Endothelial cell (in vitro differentiated cells): ENCODE measurements at regions not wholly inside any gene's neighbourhood (a gene's known extent, or its start where the extent isn't known, plus 50 kb on each side); places are given as distances from the start of the nearest gene placed in this dataset.

Source experiments
- DNase-seq: peaks from one replicate; pipeline ENCODE4 v3.0.0; 2021; ENCODE audit warnings: low spot score
- H3K27ac Mint-ChIP-seq: one replicate; pipeline ENCODE4 v1.8.0; 2021; ENCODE audit warnings: mixed read lengths, inconsistent platforms; ENCODE audit not compliant: unreplicated experiment
- H3K27me3 Mint-ChIP-seq: one replicate; pipeline ENCODE4 v1.8.0; 2021; ENCODE audit warnings: mild to moderate bottlenecking, moderate library complexity, mixed read lengths, inconsistent platforms; ENCODE audit not compliant: unreplicated experiment
- H3K36me3 Mint-ChIP-seq: one replicate; pipeline ENCODE4 v1.8.0; 2021; ENCODE audit warnings: mild to moderate bottlenecking, low read depth, mixed read lengths, inconsistent platforms; ENCODE audit not compliant: unreplicated experiment
- H3K4me1 Mint-ChIP-seq: one replicate; pipeline ENCODE4 v1.8.0; 2021; ENCODE audit warnings: mild to moderate bottlenecking, mixed read lengths, inconsistent platforms; ENCODE audit not compliant: unreplicated experiment
- H3K4me3 Mint-ChIP-seq: one replicate; pipeline ENCODE4 v1.8.0; 2021; ENCODE audit warnings: mild to moderate bottlenecking, mixed read lengths, inconsistent platforms; ENCODE audit not compliant: unreplicated experiment
- H3K9me3 Mint-ChIP-seq: one replicate; pipeline ENCODE4 v1.8.0; 2021; ENCODE audit warnings: mixed read lengths, inconsistent platforms; ENCODE audit not compliant: unreplicated experiment
- CTCF ChIP-seq: fragments of 200-600 bp; sonication (generic); IDR thresholded peaks from one replicate; pipeline ENCODE4 v1.5.0; 2021; ENCODE audit warnings: antibody characterized with exemption; ENCODE audit not compliant: unreplicated experiment

- no peak overlapping the region for H3K27ac Mint-ChIP-seq
- no peak overlapping the region for H3K4me3 Mint-ChIP-seq
- H3K4me1 Mint-ChIP-seq: no peaks in the 10 kb centered on the region
- peaks cover 1% of the 10 kb centered on the region for H3K27me3 Mint-ChIP-seq
- no peaks in the 10 kb centered on the region for H3K9me3 Mint-ChIP-seq
- no peak for DNase-seq
- no peaks in the 10 kb centered on the region for H3K36me3 Mint-ChIP-seq
- no peak for TF ChIP-seq CTCF
These were observed 133.1 kb downstream of the IDS start for GRCh38 chrX:149371986-149372385.

- H3K27ac Mint-ChIP-seq: no peak overlapping the region
- peaks cover 1% of the 10 kb centered on the region for H3K27me3 Mint-ChIP-seq
- H3K9me3 Mint-ChIP-seq: no peaks in the 10 kb centered on the region
- no peak for TF ChIP-seq CTCF
- no peaks in the 10 kb centered on the region for H3K4me1 Mint-ChIP-seq
- no peak for DNase-seq
- no peaks in the 10 kb centered on the region for H3K36me3 Mint-ChIP-seq
- no peak overlapping the region for H3K4me3 Mint-ChIP-seq
These were observed 135.0 kb downstream of the IDS start for GRCh38 chrX:149370097-149370496.

GRCh38 chrX:149365552-149365951 lies 139.6 kb downstream of the IDS start:
- no peak overlapping the region for H3K4me3 Mint-ChIP-seq
- no peak for DNase-seq
- H3K27me3 Mint-ChIP-seq: peaks cover 1% of the 10 kb centered on the region
- H3K27ac Mint-ChIP-seq: no peak overlapping the region
- H3K4me1 Mint-ChIP-seq: no peaks in the 10 kb centered on the region
- TF ChIP-seq CTCF: no peak
- no peaks in the 10 kb centered on the region for H3K9me3 Mint-ChIP-seq
- H3K36me3 Mint-ChIP-seq: no peaks in the 10 kb centered on the region

GRCh38 chrX:149365061-149365460 lies 140.0 kb downstream of the IDS start:
- no peak for DNase-seq
- Mint-ChIP-seq H3K4me1 (no peaks in the 10 kb centered on the region), H3K27ac (no peak overlapping the region), H3K27me3 (peaks cover 1% of the 10 kb centered on the region), H3K9me3 (no peaks in the 10 kb centered on the region), H3K4me3 (no peak overlapping the region), H3K36me3 (no peaks in the 10 kb centered on the region)
- no peak for TF ChIP-seq CTCF

GRCh38 chrX:149363965-149364364 lies 141.1 kb downstream of the IDS start:
- Mint-ChIP-seq H3K27me3 (peaks cover 1% of the 10 kb centered on the region), H3K4me1 (no peaks in the 10 kb centered on the region), H3K36me3 (no peaks in the 10 kb centered on the region), H3K27ac (no peak overlapping the region), H3K9me3 (no peaks in the 10 kb centered on the region), H3K4me3 (no peak overlapping the region)
- TF ChIP-seq CTCF: no peak
- DNase-seq: no peak
